IPS-18c (cell line): ENCODE measurements at regions not wholly inside any gene's neighbourhood (a gene's known extent, or its start where the extent isn't known, plus 50 kb on each side); places are given as distances from the start of the nearest gene placed in this dataset.
"Not testable (repeated sequence)": the region's sequence is repeated elsewhere in the genome, so short reads cannot be mapped to it uniquely, and the experiment has no call there.

Experiments used
- H3K4me3 ChIP-seq: 2 replicates; pipeline ENCODE4 v1.7.0; 2013; ENCODE audit warnings: low read depth, mild to moderate bottlenecking, low read length, moderate library complexity; ENCODE audit not compliant: insufficient read depth
- H3K9me3 ChIP-seq: one replicate; pipeline ENCODE4 v1.6.1; 2013; ENCODE audit warnings: mild to moderate bottlenecking, low read length, moderate library complexity; ENCODE audit not compliant: control insufficient read depth, insufficient read depth

GRCh38 chr12:24364921-24365320 is 415.5 kb upstream of the SOX5 start:
- H3K9me3 ChIP-seq = no peaks in the 10 kb centered on the region
- no peak overlapping the region for H3K4me3 ChIP-seq

- Histone ChIP-seq H3K9me3 (no peaks in the 10 kb centered on the region), H3K4me3 (no peak overlapping the region)
Measured at GRCh38 chr12:24363177-24363754, 413.8 kb upstream of the SOX5 start.

- no peaks in the 10 kb centered on the region for H3K9me3 ChIP-seq
- no peak overlapping the region for H3K4me3 ChIP-seq
Measured at GRCh38 chr12:24361877-24362580, 412.6 kb upstream of the SOX5 start.

GRCh38 chr12:24360907-24361306 is 411.4 kb upstream of the SOX5 start:
- Histone ChIP-seq H3K9me3 (no peaks in the 10 kb centered on the region), H3K4me3 (no peak overlapping the region)

GRCh38 chr12:24360461-24360860 is 411.0 kb upstream of the SOX5 start:
- Histone ChIP-seq H3K4me3 (no peak overlapping the region), H3K9me3 (no peaks in the 10 kb centered on the region)

GRCh38 chr12:24360057-24360456 is 410.6 kb upstream of the SOX5 start:
- H3K4me3 ChIP-seq = no peak overlapping the region
- no peaks in the 10 kb centered on the region for H3K9me3 ChIP-seq

- Histone ChIP-seq H3K9me3 (no peaks in the 10 kb centered on the region), H3K4me3 (no peak overlapping the region)
Measured at GRCh38 chr12:24359418-24359817, 409.9 kb upstream of the SOX5 start.

GRCh38 chr12:24356240-24356804 is 406.9 kb upstream of the SOX5 start:
- no peaks in the 10 kb centered on the region for H3K9me3 ChIP-seq
- H3K4me3 ChIP-seq = no peak overlapping the region

- no peak overlapping the region for H3K4me3 ChIP-seq
- no peaks in the 10 kb centered on the region for H3K9me3 ChIP-seq
Measured at GRCh38 chr12:24352363-24352762, 402.9 kb upstream of the SOX5 start.

GRCh38 chr12:24349051-24349799 is 399.8 kb upstream of the SOX5 start:
- Histone ChIP-seq H3K9me3 (no peaks in the 10 kb centered on the region), H3K4me3 (no peak overlapping the region)

- H3K4me3 ChIP-seq, H3K9me3 ChIP-seq: not testable (repeated sequence)
Measured at GRCh38 chr12:24348180-24348579, 398.7 kb upstream of the SOX5 start.

- H3K9me3 ChIP-seq = peaks cover 2% of the 10 kb centered on the region
Measured at GRCh38 chr12:24328261-24328660, 378.8 kb upstream of the SOX5 start.

GRCh38 chr12:24325331-24325730 is 375.9 kb upstream of the SOX5 start:
- Histone ChIP-seq H3K4me3 (no peak overlapping the region), H3K9me3 (peaks cover 2% of the 10 kb centered on the region)

More at GRCh38 chr12:24328261-24328660, 378.8 kb upstream of the SOX5 start:
- H3K4me3 ChIP-seq = no peak overlapping the region

- Histone ChIP-seq H3K4me3 (no peak overlapping the region), H3K9me3 (no peaks in the 10 kb centered on the region)
Measured at GRCh38 chr12:24307716-24308335, 358.4 kb upstream of the SOX5 start.

GRCh38 chr12:24307153-24307552 is 357.7 kb upstream of the SOX5 start:
- Histone ChIP-seq H3K9me3 (no peaks in the 10 kb centered on the region), H3K4me3 (no peak overlapping the region)

- H3K4me3 ChIP-seq = no peak overlapping the region
- no peaks in the 10 kb centered on the region for H3K9me3 ChIP-seq
Measured at GRCh38 chr12:24306001-24306400, 356.5 kb upstream of the SOX5 start.

- no peaks in the 10 kb centered on the region for H3K9me3 ChIP-seq
- no peak overlapping the region for H3K4me3 ChIP-seq
Measured at GRCh38 chr12:24304285-24304684, 354.8 kb upstream of the SOX5 start.
